NB4 (cell line): ENCODE measurements at regions not wholly inside any gene's neighbourhood (a gene's known extent, or its start where the extent isn't known, plus 50 kb on each side); places are given as distances from the start of the nearest gene placed in this dataset.

Experiments
- DNase-seq: peaks from one replicate; pipeline ENCODE4 v3.0.0; 2010; ENCODE audit warnings: low read depth
- H3K4me3 ChIP-seq: one replicate; pipeline ENCODE4 v1.5.1; 2011; ENCODE audit warnings: mild to moderate bottlenecking, low read depth, low read length, moderate library complexity
- CTCF ChIP-seq: IDR thresholded peaks from one replicate; pipeline ENCODE4 v1.5.1; 2012; ENCODE audit warnings: low read depth, low read length
- MYC ChIP-seq: IDR thresholded peaks from 2 replicates; pipeline ENCODE4 v1.6.1; 2011; ENCODE audit warnings: low read depth, low read length
- POLR2A ChIP-seq: IDR thresholded peaks from 2 replicates; pipeline ENCODE4 v1.6.1; 2011; ENCODE audit warnings: mild to moderate bottlenecking; ENCODE audit not compliant: insufficient read length; ENCODE audit errors: extremely low read depth
- TF ChIP-seq, protein P1 (sequence below): IDR thresholded peaks from 2 replicates; pipeline ENCODE4 v1.6.1; 2011; ENCODE audit warnings: low read depth, low read length

DNA sequence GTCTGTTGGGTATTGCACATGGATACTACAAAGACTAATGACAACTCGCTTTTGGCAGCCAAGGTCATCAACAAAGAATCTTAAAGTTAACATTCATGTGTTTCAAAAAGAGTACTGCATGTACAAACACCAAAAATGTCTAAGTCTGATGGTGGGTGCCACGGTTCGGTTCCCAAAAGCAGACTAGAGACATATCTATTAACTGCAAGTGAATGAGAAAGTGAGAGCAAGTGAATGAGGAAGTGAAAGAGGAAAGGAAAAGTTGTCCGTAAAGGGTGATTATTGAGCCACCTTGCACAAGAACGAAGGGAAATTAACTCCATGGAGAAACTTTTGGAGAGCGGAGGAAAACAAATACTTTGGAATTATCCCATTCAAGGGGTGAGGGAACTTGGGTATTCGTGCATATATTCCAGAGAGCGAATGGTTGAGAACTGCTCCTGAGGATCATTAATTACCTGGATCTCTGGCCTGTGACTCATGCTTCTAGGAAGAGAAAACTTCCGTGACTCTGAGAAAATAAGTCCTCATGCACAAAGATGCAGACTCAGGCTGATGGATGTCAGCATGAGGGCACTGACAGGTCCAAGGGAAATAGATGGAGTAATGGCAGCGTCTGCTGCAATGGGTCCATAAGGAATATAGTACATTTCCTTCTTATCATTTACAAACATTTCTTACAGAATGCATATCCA is 336.5 kb upstream of the TGFBR2 start:
- DNase-seq: peak; percentile 51
- no peak overlapping the region for H3K4me3 ChIP-seq
- TF ChIP-seq POLR2A (no peak), MYC (no peak), CTCF (no peak)
- TF ChIP-seq, protein P1, sequence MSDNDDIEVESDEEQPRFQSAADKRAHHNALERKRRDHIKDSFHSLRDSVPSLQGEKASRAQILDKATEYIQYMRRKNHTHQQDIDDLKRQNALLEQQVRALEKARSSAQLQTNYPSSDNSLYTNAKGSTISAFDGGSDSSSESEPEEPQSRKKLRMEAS: no peak

DNA sequence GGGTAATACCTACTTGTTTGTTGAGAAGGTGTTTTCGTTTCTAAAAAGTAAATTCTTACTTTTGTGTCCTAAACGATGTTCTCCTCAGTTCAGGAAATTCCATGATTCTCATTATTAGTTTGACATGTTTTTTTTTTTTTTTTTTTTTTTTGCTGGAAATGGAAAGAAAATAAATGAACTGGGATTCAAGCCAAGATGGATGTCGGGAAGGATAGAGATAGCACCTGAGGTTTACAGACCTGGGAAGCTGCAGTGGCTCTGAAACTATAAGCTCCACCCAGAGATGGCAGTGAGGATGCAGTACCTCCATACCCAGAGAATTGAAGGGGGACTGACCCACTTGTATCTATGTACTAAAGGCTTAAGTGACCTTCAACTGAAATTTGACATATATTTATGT is 334.6 kb upstream of the TGFBR2 start:
- H3K4me3 ChIP-seq: no peak overlapping the region
- no peak for DNase-seq
- TF ChIP-seq, protein P1: no peak
- no peak for TF ChIP-seq POLR2A
- TF ChIP-seq MYC: no peak
- TF ChIP-seq CTCF: no peak

- no peak overlapping the region for H3K4me3 ChIP-seq
- TF ChIP-seq CTCF (no peak), MYC (no peak), POLR2A (no peak)
- TF ChIP-seq, protein P1: no peak
- DNase-seq: no peak
These were observed 332.9 kb upstream of the TGFBR2 start for GRCh38 chr3:30273304-30274072.

- no peak for TF ChIP-seq CTCF
- TF ChIP-seq, protein P1: no peak
- TF ChIP-seq POLR2A: no peak
- no peak for TF ChIP-seq MYC
- no peak for DNase-seq
- H3K4me3 ChIP-seq: no peak overlapping the region
These were observed 328.9 kb upstream of the TGFBR2 start for GRCh38 chr3:30277494-30277893.

DNA sequence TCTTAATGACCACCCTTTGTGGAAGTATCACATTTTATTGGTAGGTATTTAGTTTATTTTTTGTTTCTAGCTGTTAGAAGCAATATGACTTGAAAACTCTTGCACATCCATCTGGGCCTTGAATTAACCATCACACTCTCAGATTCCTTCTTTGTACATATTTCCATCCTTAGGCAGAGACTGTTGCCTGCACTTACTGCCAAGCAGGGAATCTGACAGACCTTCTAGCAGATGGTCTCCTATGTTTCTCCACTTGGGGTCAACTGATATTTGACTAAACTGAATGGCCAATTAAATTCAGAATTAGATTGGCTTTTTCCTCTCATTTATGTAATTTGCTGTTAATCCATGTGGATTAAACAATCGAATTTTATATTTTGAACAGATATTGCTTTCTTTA is 324.9 kb upstream of the TGFBR2 start:
- TF ChIP-seq CTCF: no peak
- TF ChIP-seq, protein P1: no peak
- no peak for TF ChIP-seq MYC
- no peak for TF ChIP-seq POLR2A
- H3K4me3 ChIP-seq: no peak overlapping the region
- no peak for DNase-seq
